B cell (primary cell): ENCODE measurements at regions not wholly inside any gene's neighbourhood (a gene's known extent, or its start where the extent isn't known, plus 50 kb on each side); places are given as distances from the start of the nearest gene placed in this dataset.

Source experiments
- ATAC-seq: fragments of 200-7000 bp; cut with Tn5 transposase; one replicate; pipeline ENCODE4 v1.10.0; 2021; ENCODE audit warnings: low read depth, mild to moderate bottlenecking, moderate number of reproducible peaks, moderate library complexity
- CTCF ChIA-PET: fragments of 350-600 bp; sonication (Branson Sonifier 250); formaldehyde crosslinking; loops from one replicate; lab custom pipeline; 2021; ENCODE audit warnings: antibody characterized with exemption, inconsistent platforms; lab: Charles Lee
- POLR2A ChIA-PET: fragments of 350-600 bp; sonication (Branson Sonifier 250); formaldehyde crosslinking; loops from one replicate; lab custom pipeline; 2021; ENCODE audit warnings: antibody characterized with exemption; lab: Charles Lee
- DNase-seq: peaks from one replicate; pipeline ENCODE4 v3.0.0; 2013
- H2AFZ ChIP-seq: 2 replicates; pipeline ENCODE4 v1.6.1; 2012; ENCODE audit warnings: mild to moderate bottlenecking, low read depth, low read length; ENCODE audit not compliant: insufficient read depth, poor library complexity, severe bottlenecking
- H3K27ac ChIP-seq, 2 donors: 1 replicate in 1 of 2; 2 replicates in 1 of 2; pipeline ENCODE4 v1.5.1; 2012 to 2013; ENCODE audit warnings: low read length in 2 of 2, mild to moderate bottlenecking in 2 of 2, moderate library complexity in 1 of 2
- H3K27me3 ChIP-seq, 4 experiments: fragments of 200-600 bp in 1 of 4; sonication (generic) in 1 of 4; replicated peaks in 1 of 4; 1 replicate in 2 of 4; 2 replicates in 2 of 4; pipeline versions ENCODE4 v1.6.1 to v1.7.0; 2013 to 2016; ENCODE audit warnings: low read length in 3 of 4, mild to moderate bottlenecking in 2 of 4, mixed read lengths in 1 of 4, moderate library complexity in 1 of 4; ENCODE audit not compliant: insufficient read depth in 4 of 4, control insufficient read depth in 3 of 4; ENCODE audit errors: control extremely low read depth in 1 of 4
- H3K36me3 ChIP-seq, 2 experiments: replicated peaks in 1 of 2; 1 replicate in 1 of 2; 2 replicates in 1 of 2; pipeline versions ENCODE4 v1.6.1 to v1.7.1; 2013; ENCODE audit warnings: low read length in 1 of 2; ENCODE audit not compliant: insufficient read depth in 2 of 2, control insufficient read depth in 1 of 2; ENCODE audit errors: control extremely low read depth in 1 of 2, extremely low read depth in 1 of 2
- H3K4me1 ChIP-seq, 2 donors: fragments of 200-600 bp in 1 of 2; sonication (generic) in 1 of 2; 1 replicate in 1 of 2; 2 replicates in 1 of 2; pipeline versions ENCODE4 v1.5.1 to v1.6.1; 2013 to 2017; ENCODE audit warnings: low read length in 2 of 2; ENCODE audit not compliant: control insufficient read depth in 2 of 2, insufficient read depth in 2 of 2
- H3K4me2 ChIP-seq: replicated peaks from 2 replicates; pipeline ENCODE3; 2012; ENCODE audit warnings: mild to moderate bottlenecking, low read depth, low read length; ENCODE audit not compliant: poor library complexity, severe bottlenecking
- H3K4me3 ChIP-seq, 5 experiments: fragments of 200-600 bp in 1 of 5; sonication (generic) in 1 of 5; 1 replicate in 3 of 5; 2 replicates in 2 of 5; pipeline versions ENCODE4 v1.5.1 to v1.7.0; 2011 to 2016; ENCODE audit warnings: low read length in 4 of 5, mild to moderate bottlenecking in 4 of 5, low read depth in 2 of 5, control low read depth in 1 of 5, moderate library complexity in 1 of 5; ENCODE audit not compliant: insufficient read depth in 1 of 5; ENCODE audit errors: control extremely low read depth in 1 of 5, extremely low read depth in 1 of 5
- H3K79me2 ChIP-seq: fragments of 200-600 bp; sonication (generic); one replicate; pipeline ENCODE4 v1.6.0; 2016; ENCODE audit warnings: low read length; ENCODE audit not compliant: control insufficient read depth, insufficient read depth
- H3K9ac ChIP-seq: fragments of 200-600 bp; sonication (generic); 2 replicates; pipeline ENCODE4 v1.6.1; 2017; ENCODE audit warnings: mild to moderate bottlenecking, low read length, moderate library complexity
- H3K9me3 ChIP-seq, 3 donors: one replicate each; pipeline versions ENCODE4 v1.6.1 to v1.7.1; 2013; ENCODE audit warnings: low read length in 2 of 3; ENCODE audit not compliant: control insufficient read depth in 2 of 3, insufficient read depth in 1 of 3; ENCODE audit errors: control extremely low read depth in 1 of 3
- H4K20me1 ChIP-seq: 2 replicates; pipeline ENCODE4 v1.6.0; 2012; ENCODE audit warnings: mild to moderate bottlenecking, low read length; ENCODE audit not compliant: insufficient read depth, control insufficient read depth, poor library complexity, severe bottlenecking
- H3K27ac Mint-ChIP-seq: one replicate; pipeline ENCODE4 v1.8.0; 2021; ENCODE audit warnings: mixed read lengths
- H3K27me3 Mint-ChIP-seq: one replicate; pipeline ENCODE4 v1.8.0; 2021; ENCODE audit warnings: mixed read lengths
- H3K4me1 Mint-ChIP-seq: one replicate; pipeline ENCODE4 v1.8.0; 2021; ENCODE audit warnings: mixed read lengths
- H3K4me3 Mint-ChIP-seq: one replicate; pipeline ENCODE4 v1.8.0; 2021; ENCODE audit warnings: mixed read lengths
- H3K9me3 Mint-ChIP-seq: one replicate; pipeline ENCODE4 v1.8.0; 2022; ENCODE audit warnings: mixed read lengths; ENCODE audit not compliant: insufficient read depth
- EZH2 ChIP-seq: IDR thresholded peaks from 2 replicates; pipeline ENCODE4 v1.6.1; 2012; ENCODE audit warnings: borderline replicate concordance, low read depth, mild to moderate bottlenecking, moderate library complexity, low read length; ENCODE audit not compliant: insufficient read depth, poor library complexity, severe bottlenecking
- WGBS: methylation state at CpG from one replicate; pipeline ENCODE4 v1.1.5; 2013; ENCODE audit warnings: missing lambda C conversion rate; ENCODE audit not compliant: insufficient coverage; 5-methylcytosine and 5-hydroxymethylcytosine counted together
- intact Hi-C: fragments of 100-400 bp; cut with micrococcal nuclease; formaldehyde crosslinking; loops from one replicate; pipeline ENCODE4 v1.10.0; 2022
- TF ChIP-seq, protein P1 (sequence below): fragments of 200-600 bp; IDR thresholded peaks from one replicate; pipeline ENCODE4 v1.8.0; 2022; ENCODE audit warnings: antibody characterized with exemption, mild to moderate bottlenecking

DNA sequence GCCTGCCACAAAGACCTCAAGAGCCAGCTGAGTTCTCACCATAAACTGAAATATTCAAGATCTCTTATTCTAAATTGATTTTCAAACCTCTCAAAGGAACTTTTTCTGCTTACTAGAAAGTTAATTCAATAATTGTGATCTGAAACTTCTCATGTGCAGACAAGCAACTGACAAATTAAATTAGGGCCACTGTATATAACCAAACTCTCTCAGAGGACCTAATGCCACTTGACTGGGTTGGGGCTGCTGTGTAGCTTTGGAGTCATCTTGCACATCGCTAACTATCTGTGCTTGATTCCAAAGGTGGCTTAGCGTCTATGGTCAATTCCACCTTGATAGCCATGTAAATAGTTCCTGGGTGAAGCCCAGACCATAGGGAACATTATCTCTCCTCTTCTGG is 345.2 kb downstream of the GPR37 start:
- Mint-ChIP-seq H3K9me3 (peaks cover 2% of the 10 kb centered on the region), H3K4me3 (no peak overlapping the region), H3K4me1 (no peaks in the 10 kb centered on the region), H3K27me3 (no peaks in the 10 kb centered on the region), H3K27ac (no peak overlapping the region)
- Histone ChIP-seq H3K4me1 (no peaks in the 10 kb centered on the region), H3K79me2 (no peaks in the 10 kb centered on the region), H4K20me1 (no peaks in the 10 kb centered on the region), H3K9ac (no peak overlapping the region), H3K9me3 (no peaks in the 10 kb centered on the region), H3K27ac (no peak overlapping the region), H2AFZ (no peak overlapping the region), H3K4me3 (no peak overlapping the region), H3K36me3 (no peaks in the 10 kb centered on the region), H3K27me3 (no peaks in the 10 kb centered on the region), H3K4me2 (no peak overlapping the region)
- WGBS, result 100% methylated on average over 2 of the region's 2 CpGs
- no peak for DNase-seq
- ChIA-PET POLR2A (no interaction called here), CTCF (no interaction called here)
- no peak for ATAC-seq
- intact Hi-C loops, result no loop called here
- no peak for TF ChIP-seq EZH2
- TF ChIP-seq, protein P1, sequence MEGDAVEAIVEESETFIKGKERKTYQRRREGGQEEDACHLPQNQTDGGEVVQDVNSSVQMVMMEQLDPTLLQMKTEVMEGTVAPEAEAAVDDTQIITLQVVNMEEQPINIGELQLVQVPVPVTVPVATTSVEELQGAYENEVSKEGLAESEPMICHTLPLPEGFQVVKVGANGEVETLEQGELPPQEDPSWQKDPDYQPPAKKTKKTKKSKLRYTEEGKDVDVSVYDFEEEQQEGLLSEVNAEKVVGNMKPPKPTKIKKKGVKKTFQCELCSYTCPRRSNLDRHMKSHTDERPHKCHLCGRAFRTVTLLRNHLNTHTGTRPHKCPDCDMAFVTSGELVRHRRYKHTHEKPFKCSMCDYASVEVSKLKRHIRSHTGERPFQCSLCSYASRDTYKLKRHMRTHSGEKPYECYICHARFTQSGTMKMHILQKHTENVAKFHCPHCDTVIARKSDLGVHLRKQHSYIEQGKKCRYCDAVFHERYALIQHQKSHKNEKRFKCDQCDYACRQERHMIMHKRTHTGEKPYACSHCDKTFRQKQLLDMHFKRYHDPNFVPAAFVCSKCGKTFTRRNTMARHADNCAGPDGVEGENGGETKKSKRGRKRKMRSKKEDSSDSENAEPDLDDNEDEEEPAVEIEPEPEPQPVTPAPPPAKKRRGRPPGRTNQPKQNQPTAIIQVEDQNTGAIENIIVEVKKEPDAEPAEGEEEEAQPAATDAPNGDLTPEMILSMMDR, result no peak

DNA sequence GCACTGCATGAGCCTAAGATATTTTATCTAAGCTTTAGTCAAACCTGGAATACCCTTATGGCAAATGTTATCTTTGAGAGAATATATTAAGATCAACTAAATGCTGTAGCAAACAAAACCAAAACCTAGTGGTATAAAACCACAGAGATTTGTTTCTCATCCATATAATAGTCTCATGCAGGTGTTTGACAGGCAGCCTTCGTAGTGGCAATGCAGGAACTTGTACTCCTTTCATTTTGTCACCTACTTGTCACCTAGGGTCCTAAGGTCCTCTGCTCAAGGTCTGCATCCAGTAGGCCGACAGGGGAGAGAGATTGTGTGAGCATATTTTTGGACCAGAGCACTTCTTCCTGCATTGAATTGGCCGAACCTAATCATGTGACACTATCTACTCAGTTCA is 352.6 kb downstream of the GPR37 start:
- no peaks in the 10 kb centered on the region for H3K4me1 ChIP-seq
- ChIA-PET CTCF (no interaction called here), POLR2A (no interaction called here)
- Mint-ChIP-seq H3K27me3 (no peaks in the 10 kb centered on the region), H3K4me3 (no peak overlapping the region), H3K27ac (no peak overlapping the region), H3K9me3 (no peaks in the 10 kb centered on the region), H3K4me1 (no peaks in the 10 kb centered on the region)
- no peak for DNase-seq
- no peak overlapping the region for H3K4me3 ChIP-seq
- H3K79me2 ChIP-seq, result no peaks in the 10 kb centered on the region
- no CpG with 5 or more reads among the region's 3 CpGs for WGBS
- no peak for ATAC-seq
- intact Hi-C loops, result no loop called here
- H3K9ac ChIP-seq, result no peak overlapping the region
- H3K27me3 ChIP-seq, result no peaks in the 10 kb centered on the region
- no peaks in the 10 kb centered on the region for H3K36me3 ChIP-seq
- H3K4me2 ChIP-seq, result no peak overlapping the region
- TF ChIP-seq EZH2, result no peak
- TF ChIP-seq, protein P1, result no peak
- no peaks in the 10 kb centered on the region for H3K9me3 ChIP-seq
- H4K20me1 ChIP-seq, result no peaks in the 10 kb centered on the region
- no peak overlapping the region for H2AFZ ChIP-seq
- H3K27ac ChIP-seq, result no peak overlapping the region
